ENCODE measurements at regions not wholly inside any gene's neighbourhood (a gene's known extent, or its start where the extent isn't known, plus 50 kb on each side); places are given as distances from the start of the nearest gene placed in this dataset.

- no peaks in the 10 kb centered on the region for H3K9me3 ChIP-seq (ENCODE audit: insufficient read depth, low read depth, low read length)
- 89% methylated on average over 1 of the region's 1 CpG for WGBS
- no peak overlapping the region for H3K9ac ChIP-seq (ENCODE audit: low read depth, low read length)
- no peaks in the 10 kb centered on the region for H3K36me3 ChIP-seq (ENCODE audit: insufficient read depth, low read length)
- H3K4me3 ChIP-seq (ENCODE audit: low read length): no peak overlapping the region
- H3K4me1 ChIP-seq (ENCODE audit: insufficient read depth, low read length): no peaks in the 10 kb centered on the region
- no peak overlapping the region for H3K27ac ChIP-seq (ENCODE audit: low read depth, low read length)
- no peaks in the 10 kb centered on the region for H3K27me3 ChIP-seq (ENCODE audit: insufficient read depth, low read length)
These were observed 76.2 kb upstream of the ESX1 start for GRCh38 chrX:104330966-104331365.

DNA sequence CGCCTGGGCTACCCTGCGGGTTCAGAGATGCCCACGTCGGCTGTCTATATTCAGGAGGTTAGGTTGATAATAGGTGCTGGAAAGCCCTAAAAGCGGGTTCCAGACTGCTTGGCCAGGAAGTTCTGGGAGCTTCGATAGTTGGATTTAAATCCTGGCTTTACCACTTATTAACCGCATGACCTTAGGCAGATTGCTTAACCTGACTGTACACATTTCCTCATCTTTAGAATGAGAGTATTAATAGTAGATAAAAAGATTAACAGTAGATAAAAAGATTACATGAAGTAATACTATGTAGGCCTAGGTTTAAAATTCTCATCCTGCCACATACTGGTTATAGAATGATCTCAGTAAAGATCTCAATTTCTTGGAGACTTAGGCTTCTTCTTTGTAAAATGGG lies 75.0 kb upstream of the ESX1 start:
- Histone ChIP-seq H3K4me1 (ENCODE audit: insufficient read depth, low read length) (no peaks in the 10 kb centered on the region), H3K27ac (ENCODE audit: low read depth, low read length) (no peak overlapping the region), H3K9ac (ENCODE audit: low read depth, low read length) (no peak overlapping the region), H3K27me3 (ENCODE audit: insufficient read depth, low read length) (no peaks in the 10 kb centered on the region), H3K9me3 (ENCODE audit: insufficient read depth, low read depth, low read length) (no peaks in the 10 kb centered on the region), H3K4me3 (ENCODE audit: low read length) (no peak overlapping the region), H3K36me3 (ENCODE audit: insufficient read depth, low read length) (no peaks in the 10 kb centered on the region)
- WGBS: 95% methylated on average over 6 of the region's 7 CpGs

DNA sequence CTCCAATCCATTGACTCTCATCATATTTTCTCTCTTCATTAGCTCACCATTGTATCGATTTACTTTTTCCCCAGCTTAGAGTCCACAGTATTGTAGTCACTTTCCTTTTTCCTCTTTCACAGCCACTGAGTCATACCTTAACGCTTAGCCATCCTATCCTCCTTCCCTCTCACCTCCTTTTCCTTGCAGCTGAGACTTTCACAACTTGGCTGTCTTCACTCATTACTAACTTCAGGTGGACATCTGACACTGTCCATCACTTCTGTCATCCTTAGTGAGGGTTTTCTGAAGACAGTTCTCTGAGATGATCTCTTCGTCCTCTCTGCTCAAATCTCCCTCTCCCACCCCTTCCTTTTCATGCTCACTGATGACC lies 70.5 kb upstream of the ESX1 start:
- no peak overlapping the region for H3K9ac ChIP-seq (ENCODE audit: low read depth, low read length)
- H3K4me3 ChIP-seq (ENCODE audit: low read length): no peak overlapping the region
- H3K27ac ChIP-seq (ENCODE audit: low read depth, low read length): no peak overlapping the region
- no peaks in the 10 kb centered on the region for H3K9me3 ChIP-seq (ENCODE audit: insufficient read depth, low read depth, low read length)
- H3K27me3 ChIP-seq (ENCODE audit: insufficient read depth, low read length): no peaks in the 10 kb centered on the region
- no peaks in the 10 kb centered on the region for H3K4me1 ChIP-seq (ENCODE audit: insufficient read depth, low read length)
- 92% methylated on average over 3 of the region's 3 CpGs for WGBS
- no peaks in the 10 kb centered on the region for H3K36me3 ChIP-seq (ENCODE audit: insufficient read depth, low read length)

- Histone ChIP-seq H3K4me1 (ENCODE audit: insufficient read depth, low read length) (no peaks in the 10 kb centered on the region), H3K27me3 (ENCODE audit: insufficient read depth, low read length) (no peaks in the 10 kb centered on the region), H3K4me3 (ENCODE audit: low read length) (no peak overlapping the region), H3K9ac (ENCODE audit: low read depth, low read length) (no peak overlapping the region), H3K9me3 (ENCODE audit: insufficient read depth, low read depth, low read length) (no peaks in the 10 kb centered on the region), H3K36me3 (ENCODE audit: insufficient read depth, low read length) (no peaks in the 10 kb centered on the region), H3K27ac (ENCODE audit: low read depth, low read length) (no peak overlapping the region)
- WGBS: 92% methylated on average over 5 of the region's 6 CpGs
These were observed 69.9 kb upstream of the ESX1 start for GRCh38 chrX:104324461-104325212.

DNA sequence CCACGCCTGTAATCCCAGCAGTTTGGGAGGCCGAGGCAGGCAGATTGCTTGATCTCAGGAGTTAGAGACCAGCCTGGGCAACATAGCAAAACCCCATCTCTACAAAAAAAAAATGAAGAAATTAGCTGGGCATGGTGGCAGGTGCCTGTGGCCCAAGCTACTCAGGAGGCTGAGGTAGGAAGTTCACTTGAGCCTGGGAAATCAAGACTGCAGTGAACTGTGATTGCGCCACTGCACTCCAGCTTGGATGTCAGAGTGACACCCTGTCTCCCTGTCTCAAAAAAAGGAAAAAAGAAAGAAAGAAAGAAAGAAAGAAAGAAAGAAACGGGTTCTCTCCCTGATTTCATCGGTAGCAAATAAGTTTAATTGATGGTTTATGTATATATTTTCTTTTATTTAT lies 64.6 kb upstream of the ESX1 start:
- Histone ChIP-seq H3K4me1 (ENCODE audit: insufficient read depth, low read length) (peaks cover 12% of the 10 kb centered on the region), H3K27ac (ENCODE audit: low read depth, low read length) (no peak overlapping the region)

DNA sequence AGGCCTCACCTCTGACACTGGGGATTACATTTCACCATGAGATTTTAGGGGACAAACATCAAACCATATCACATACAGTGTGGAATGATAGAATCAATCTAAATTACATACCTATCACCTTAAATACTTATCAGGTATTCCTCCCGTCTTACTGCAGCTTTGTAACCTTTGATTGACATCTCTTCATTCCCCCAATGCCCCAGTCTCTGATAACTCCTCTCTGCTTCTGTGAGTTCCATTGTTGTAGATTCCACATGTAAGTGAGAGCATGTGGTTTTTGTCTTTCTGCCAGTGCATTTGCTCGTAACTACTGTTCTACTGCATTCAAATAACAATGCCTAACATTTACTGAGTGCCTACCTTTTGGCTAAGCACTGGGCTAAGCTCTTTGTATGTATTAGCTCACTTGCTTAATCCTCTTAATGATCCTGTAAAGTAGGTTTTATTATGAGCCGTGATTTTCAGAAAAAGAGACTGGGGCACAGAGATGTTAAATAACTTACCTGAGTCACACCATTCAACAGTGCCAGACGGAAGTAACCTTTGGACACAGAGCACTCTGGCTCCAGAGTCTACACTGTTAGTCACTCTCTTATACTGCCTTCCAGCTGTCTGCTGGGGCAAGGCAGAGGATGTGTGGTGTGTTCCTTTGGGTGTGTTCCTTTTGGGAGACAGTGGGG lies 63.7 kb upstream of the ESX1 start:
- Histone ChIP-seq H3K4me3 (ENCODE audit: low read length) (no peak overlapping the region), H3K27ac (ENCODE audit: low read depth, low read length) (peak overlapping the region; percentile 37; the same call in 1 of the 2 replicates), H3K36me3 (ENCODE audit: insufficient read depth, low read length) (no peaks in the 10 kb centered on the region), H3K27me3 (ENCODE audit: insufficient read depth, low read length) (no peaks in the 10 kb centered on the region), H3K4me1 (ENCODE audit: insufficient read depth, low read length) (peaks cover 12% of the 10 kb centered on the region), H3K9ac (ENCODE audit: low read depth, low read length) (no peak overlapping the region), H3K9me3 (ENCODE audit: insufficient read depth, low read depth, low read length) (no peaks in the 10 kb centered on the region)
- WGBS: 44% methylated on average over 3 of the region's 4 CpGs

More for the DNA sequence above, 64.6 kb upstream of the ESX1 start:
- H3K9me3 ChIP-seq (ENCODE audit: insufficient read depth, low read depth, low read length): no peaks in the 10 kb centered on the region
- no peak overlapping the region for H3K4me3 ChIP-seq (ENCODE audit: low read length)
- no peak overlapping the region for H3K9ac ChIP-seq (ENCODE audit: low read depth, low read length)
- H3K36me3 ChIP-seq (ENCODE audit: insufficient read depth, low read length): no peaks in the 10 kb centered on the region
- 92% methylated on average over 4 of the region's 5 CpGs for WGBS
- no peaks in the 10 kb centered on the region for H3K27me3 ChIP-seq (ENCODE audit: insufficient read depth, low read length)

GRCh38 chrX:104316739-104317138 lies 62.0 kb upstream of the ESX1 start:
- Histone ChIP-seq H3K4me1 (ENCODE audit: insufficient read depth, low read length) (peaks cover 12% of the 10 kb centered on the region), H3K9ac (ENCODE audit: low read depth, low read length) (no peak overlapping the region), H3K9me3 (ENCODE audit: insufficient read depth, low read depth, low read length) (no peaks in the 10 kb centered on the region), H3K27ac (ENCODE audit: low read depth, low read length) (no peak overlapping the region), H3K27me3 (ENCODE audit: insufficient read depth, low read length) (no peaks in the 10 kb centered on the region), H3K4me3 (ENCODE audit: low read length) (no peak overlapping the region), H3K36me3 (ENCODE audit: insufficient read depth, low read length) (no peaks in the 10 kb centered on the region)
- WGBS: 92% methylated on average over 3 of the region's 3 CpGs

- Histone ChIP-seq H3K9ac (ENCODE audit: low read depth, low read length) (no peak overlapping the region), H3K36me3 (ENCODE audit: insufficient read depth, low read length) (no peaks in the 10 kb centered on the region), H3K27ac (ENCODE audit: low read depth, low read length) (no peak overlapping the region), H3K9me3 (ENCODE audit: insufficient read depth, low read depth, low read length) (no peaks in the 10 kb centered on the region), H3K4me3 (ENCODE audit: low read length) (no peak overlapping the region), H3K27me3 (ENCODE audit: insufficient read depth, low read length) (no peaks in the 10 kb centered on the region), H3K4me1 (ENCODE audit: insufficient read depth, low read length) (peaks cover 12% of the 10 kb centered on the region)
- 95% methylated on average over 3 of the region's 3 CpGs for WGBS
These were observed 60.8 kb upstream of the ESX1 start for GRCh38 chrX:104315555-104315954.

GRCh38 chrX:104310657-104311254 lies 56.0 kb upstream of the ESX1 start:
- Histone ChIP-seq H3K4me3 (ENCODE audit: low read length) (no peak overlapping the region), H3K27me3 (ENCODE audit: insufficient read depth, low read length) (no peaks in the 10 kb centered on the region), H3K9me3 (ENCODE audit: insufficient read depth, low read depth, low read length) (no peaks in the 10 kb centered on the region), H3K27ac (ENCODE audit: low read depth, low read length) (no peak overlapping the region), H3K4me1 (ENCODE audit: insufficient read depth, low read length) (no peaks in the 10 kb centered on the region), H3K9ac (ENCODE audit: low read depth, low read length) (no peak overlapping the region), H3K36me3 (ENCODE audit: insufficient read depth, low read length) (no peaks in the 10 kb centered on the region)
- 67% methylated on average over 1 of the region's 2 CpGs for WGBS

DNA sequence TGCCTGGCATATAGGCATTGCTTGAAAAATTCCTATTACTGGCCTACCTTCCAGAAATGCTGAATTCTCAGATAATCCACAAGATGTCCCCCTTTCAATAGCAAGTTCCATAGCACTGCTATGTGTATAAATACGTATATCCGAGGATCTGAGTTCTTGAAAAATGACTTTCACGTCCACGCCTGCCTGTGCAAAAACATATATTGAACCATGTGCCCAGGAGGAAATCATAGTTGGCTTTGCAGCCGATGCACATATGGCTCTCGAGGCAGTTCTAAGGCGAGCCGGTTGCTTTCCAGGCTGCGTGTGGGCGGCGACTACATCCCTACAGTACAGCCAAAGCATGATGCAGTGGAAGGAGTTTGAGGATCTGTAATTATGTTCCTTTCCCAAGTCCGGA lies 55.4 kb upstream of the ESX1 start:
- Histone ChIP-seq H3K27ac (ENCODE audit: low read depth, low read length) (no peak overlapping the region), H3K9ac (ENCODE audit: low read depth, low read length) (no peak overlapping the region), H3K4me3 (ENCODE audit: low read length) (no peak overlapping the region), H3K9me3 (ENCODE audit: insufficient read depth, low read depth, low read length) (no peaks in the 10 kb centered on the region), H3K27me3 (ENCODE audit: insufficient read depth, low read length) (no peaks in the 10 kb centered on the region), H3K36me3 (ENCODE audit: insufficient read depth, low read length) (no peaks in the 10 kb centered on the region), H3K4me1 (ENCODE audit: insufficient read depth, low read length) (no peaks in the 10 kb centered on the region)
- 84% methylated on average over 12 of the region's 12 CpGs for WGBS

- no peaks in the 10 kb centered on the region for H3K27me3 ChIP-seq (ENCODE audit: insufficient read depth, low read length)
- 68% methylated on average over 4 of the region's 5 CpGs for WGBS
- no peak overlapping the region for H3K9ac ChIP-seq (ENCODE audit: low read depth, low read length)
- no peaks in the 10 kb centered on the region for H3K36me3 ChIP-seq (ENCODE audit: insufficient read depth, low read length)
- no peaks in the 10 kb centered on the region for H3K9me3 ChIP-seq (ENCODE audit: insufficient read depth, low read depth, low read length)
- no peaks in the 10 kb centered on the region for H3K4me1 ChIP-seq (ENCODE audit: insufficient read depth, low read length)
- H3K27ac ChIP-seq (ENCODE audit: low read depth, low read length): no peak overlapping the region
- H3K4me3 ChIP-seq (ENCODE audit: low read length): no peak overlapping the region
These were observed 54.4 kb upstream of the ESX1 start for GRCh38 chrX:104309169-104309568.

Measured in HUES64 (cell line).